ENCODE measurements at regions not wholly inside any gene's neighbourhood (a gene's known extent, or its start where the extent isn't known, plus 50 kb on each side); places are given as distances from the start of the nearest gene placed in this dataset.

GRCh38 chr1:50358962-50359361 lies 64.3 kb downstream of the DMRTA2 start:
- DNase-seq = no peak

GRCh38 chr1:50357186-50357585 lies 66.1 kb downstream of the DMRTA2 start:
- no peak for DNase-seq

GRCh38 chr1:50354813-50355212 lies 68.4 kb downstream of the DMRTA2 start:
- DNase-seq = no peak

- no peak for DNase-seq
Observed at GRCh38 chr1:50352428-50352827, 70.8 kb downstream of the DMRTA2 start.

GRCh38 chr1:50350868-50351267 lies 72.4 kb downstream of the DMRTA2 start:
- DNase-seq = no peak

GRCh38 chr1:50350421-50350820 lies 72.8 kb downstream of the DMRTA2 start:
- DNase-seq = no peak

GRCh38 chr1:50349242-50349565 lies 74.0 kb downstream of the DMRTA2 start:
- no peak for DNase-seq

GRCh38 chr1:50348449-50349241 lies 74.6 kb downstream of the DMRTA2 start:
- DNase-seq = peak; percentile 23

GRCh38 chr1:50347933-50348332 lies 75.3 kb downstream of the DMRTA2 start:
- no peak for DNase-seq

- no peak for DNase-seq
Observed at GRCh38 chr1:50346621-50347020, 76.6 kb downstream of the DMRTA2 start.

GRCh38 chr1:50343323-50343722 lies 79.9 kb downstream of the DMRTA2 start:
- no peak for DNase-seq

GRCh38 chr1:50342525-50342924 lies 80.7 kb downstream of the DMRTA2 start:
- DNase-seq = no peak

- no peak for DNase-seq
Observed at GRCh38 chr1:50335036-50335435, 88.2 kb downstream of the DMRTA2 start.

GRCh38 chr1:50333595-50333974 lies 89.7 kb downstream of the DMRTA2 start:
- peak; percentile 14 for DNase-seq

GRCh38 chr1:50332941-50333594 lies 90.2 kb downstream of the DMRTA2 start:
- DNase-seq = no peak

- DNase-seq = no peak
Observed at GRCh38 chr1:50329332-50329932, 93.8 kb downstream of the DMRTA2 start.

- no peak for DNase-seq
Observed at GRCh38 chr1:50328552-50328951, 94.7 kb downstream of the DMRTA2 start.

- DNase-seq = no peak
Observed at GRCh38 chr1:50326026-50326425, 97.2 kb downstream of the DMRTA2 start.

- no peak for DNase-seq
Observed at GRCh38 chr1:50322579-50322978, 100.7 kb downstream of the DMRTA2 start.

GRCh38 chr1:50318428-50318827 lies 104.8 kb downstream of the DMRTA2 start:
- no peak for DNase-seq

GRCh38 chr1:50308878-50309277 lies 114.4 kb downstream of the DMRTA2 start:
- DNase-seq = no peak

GRCh38 chr1:50305808-50306207 lies 117.4 kb downstream of the DMRTA2 start:
- DNase-seq = no peak

- DNase-seq = no peak
Observed at GRCh38 chr1:50300297-50300696, 122.9 kb downstream of the DMRTA2 start.

- DNase-seq = no peak
Observed at GRCh38 chr1:50295566-50295965, 127.7 kb downstream of the DMRTA2 start.

Data from effector CD4-positive, alpha-beta T cell (primary cell).